GM03348 (cell line): ENCODE measurements at regions not wholly inside any gene's neighbourhood (a gene's known extent, or its start where the extent isn't known, plus 50 kb on each side); places are given as distances from the start of the nearest gene placed in this dataset.

Experiments
- DNase-seq: peaks from one replicate; pipeline ENCODE4 v3.0.0; 2012; ENCODE audit warnings: low spot score

- DNase-seq, result no peak
Measured at GRCh38 chr6:148164645-148165044, 178.0 kb upstream of the SASH1 start.

GRCh38 chr6:148166339-148166968 lies 176.2 kb upstream of the SASH1 start:
- DNase-seq, result peak; percentile 61

GRCh38 chr6:148169706-148170105 lies 172.9 kb upstream of the SASH1 start:
- DNase-seq, result no peak

- DNase-seq, result no peak
Measured at GRCh38 chr6:148170286-148170685, 172.4 kb upstream of the SASH1 start.

GRCh38 chr6:148173548-148173947 lies 169.1 kb upstream of the SASH1 start:
- no peak for DNase-seq

- DNase-seq, result no peak
Measured at GRCh38 chr6:148175550-148176188, 167.0 kb upstream of the SASH1 start.

GRCh38 chr6:148177589-148178233 lies 164.9 kb upstream of the SASH1 start:
- DNase-seq, result peak; percentile 67

- peak; percentile 61 for DNase-seq
Measured at GRCh38 chr6:148179786-148180185, 162.9 kb upstream of the SASH1 start.

GRCh38 chr6:148182378-148182777 lies 160.3 kb upstream of the SASH1 start:
- DNase-seq, result no peak

GRCh38 chr6:148183776-148184175 lies 158.9 kb upstream of the SASH1 start:
- no peak for DNase-seq

- DNase-seq, result no peak
Measured at GRCh38 chr6:148186916-148187315, 155.7 kb upstream of the SASH1 start.

- DNase-seq, result peak; percentile 77
Measured at GRCh38 chr6:148192310-148192709, 150.3 kb upstream of the SASH1 start.

- no peak for DNase-seq
Measured at GRCh38 chr6:148193063-148193680, 149.5 kb upstream of the SASH1 start.

- DNase-seq, result no peak
Measured at GRCh38 chr6:148195511-148195910, 147.1 kb upstream of the SASH1 start.

GRCh38 chr6:148199584-148199983 lies 143.1 kb upstream of the SASH1 start:
- no peak for DNase-seq

- no peak for DNase-seq
Measured at GRCh38 chr6:148200293-148200692, 142.3 kb upstream of the SASH1 start.

GRCh38 chr6:148200781-148201180 lies 141.9 kb upstream of the SASH1 start:
- no peak for DNase-seq

GRCh38 chr6:148203281-148203925 lies 139.2 kb upstream of the SASH1 start:
- peak; percentile 33 for DNase-seq

- peak; percentile 66 for DNase-seq
Measured at GRCh38 chr6:148203970-148204369, 138.7 kb upstream of the SASH1 start.

- no peak for DNase-seq
Measured at GRCh38 chr6:148208298-148208697, 134.3 kb upstream of the SASH1 start.

- no peak for DNase-seq
Measured at GRCh38 chr6:148211777-148212324, 130.8 kb upstream of the SASH1 start.

GRCh38 chr6:148212366-148212765 lies 130.3 kb upstream of the SASH1 start:
- DNase-seq, result no peak
